ENCODE measurements at regions not wholly inside any gene's neighbourhood (a gene's known extent, or its start where the extent isn't known, plus 50 kb on each side); places are given as distances from the start of the nearest gene placed in this dataset.
"Not testable (repeated sequence)": the region's sequence is repeated elsewhere in the genome, so short reads cannot be mapped to it uniquely, and the experiment has no call there.

- not testable (repeated sequence) for H3K9me3 ChIP-seq (ENCODE audit: control insufficient read depth, low read depth, low read length); H3K4me3 ChIP-seq (ENCODE audit: low read length); H3K4me1 ChIP-seq (ENCODE audit: control insufficient read depth, insufficient read depth, low read length); H3K27ac ChIP-seq (ENCODE audit: low read length); H3K36me3 ChIP-seq (ENCODE audit: control insufficient read depth, insufficient read depth, low read length); H3K27me3 ChIP-seq (ENCODE audit: control insufficient read depth, insufficient read depth, low read length); DNase-seq
These were observed 169.2 kb downstream of the GOLGA6L6 start for GRCh38 chr15:20372416-20372815.

GRCh38 chr15:20369500-20369899 lies 172.1 kb downstream of the GOLGA6L6 start:
- Histone ChIP-seq H3K27me3 (ENCODE audit: control insufficient read depth, insufficient read depth, low read length) (no peaks in the 10 kb centered on the region), H3K36me3 (ENCODE audit: control insufficient read depth, insufficient read depth, low read length) (no peaks in the 10 kb centered on the region), H3K4me3 (ENCODE audit: low read length) (no peak overlapping the region), H3K27ac (ENCODE audit: low read length) (no peak overlapping the region), H3K9me3 (ENCODE audit: control insufficient read depth, low read depth, low read length) (peaks cover 5% of the 10 kb centered on the region), H3K4me1 (ENCODE audit: control insufficient read depth, insufficient read depth, low read length) (no peaks in the 10 kb centered on the region)
- DNase-seq, result no peak
- WGBS (ENCODE audit: insufficient coverage, low lambda C conversion rate), result 71% methylated on average over 3 of the region's 3 CpGs

- Histone ChIP-seq H3K27ac (ENCODE audit: low read length) (no peak overlapping the region), H3K27me3 (ENCODE audit: control insufficient read depth, insufficient read depth, low read length) (no peaks in the 10 kb centered on the region), H3K4me1 (ENCODE audit: control insufficient read depth, insufficient read depth, low read length) (no peaks in the 10 kb centered on the region), H3K36me3 (ENCODE audit: control insufficient read depth, insufficient read depth, low read length) (no peaks in the 10 kb centered on the region), H3K4me3 (ENCODE audit: low read length) (no peak overlapping the region), H3K9me3 (ENCODE audit: control insufficient read depth, low read depth, low read length) (peaks cover 5% of the 10 kb centered on the region)
- no peak for DNase-seq
- 10% methylated on average over 1 of the region's 1 CpG for WGBS (ENCODE audit: insufficient coverage, low lambda C conversion rate)
These were observed 172.6 kb downstream of the GOLGA6L6 start for GRCh38 chr15:20368974-20369373.

- H3K27ac ChIP-seq (ENCODE audit: low read length), result no peak overlapping the region
- 50% methylated on average over 1 of the region's 2 CpGs for WGBS (ENCODE audit: insufficient coverage, low lambda C conversion rate)
- no peak for DNase-seq
- H3K4me1 ChIP-seq (ENCODE audit: control insufficient read depth, insufficient read depth, low read length), result no peaks in the 10 kb centered on the region
- H3K9me3 ChIP-seq (ENCODE audit: control insufficient read depth, low read depth, low read length), result no peaks in the 10 kb centered on the region
- no peaks in the 10 kb centered on the region for H3K27me3 ChIP-seq (ENCODE audit: control insufficient read depth, insufficient read depth, low read length)
- no peaks in the 10 kb centered on the region for H3K36me3 ChIP-seq (ENCODE audit: control insufficient read depth, insufficient read depth, low read length)
- no peak overlapping the region for H3K4me3 ChIP-seq (ENCODE audit: low read length)
These were observed 174.5 kb downstream of the GOLGA6L6 start for GRCh38 chr15:20367093-20367492.

- not testable (repeated sequence) for H3K4me3 ChIP-seq (ENCODE audit: low read length); H3K36me3 ChIP-seq (ENCODE audit: control insufficient read depth, insufficient read depth, low read length); H3K9me3 ChIP-seq (ENCODE audit: control insufficient read depth, low read depth, low read length); H3K4me1 ChIP-seq (ENCODE audit: control insufficient read depth, insufficient read depth, low read length); H3K27ac ChIP-seq (ENCODE audit: low read length); H3K27me3 ChIP-seq (ENCODE audit: control insufficient read depth, insufficient read depth, low read length); DNase-seq
- WGBS (ENCODE audit: insufficient coverage, low lambda C conversion rate), result 71% methylated on average over 3 of the region's 5 CpGs
These were observed 178.0 kb downstream of the GOLGA6L6 start for GRCh38 chr15:20363591-20363990.

GRCh38 chr15:20361091-20361490 lies 180.5 kb downstream of the GOLGA6L6 start:
- Histone ChIP-seq H3K4me1 (ENCODE audit: control insufficient read depth, insufficient read depth, low read length) (no peaks in the 10 kb centered on the region), H3K9me3 (ENCODE audit: control insufficient read depth, low read depth, low read length) (peaks cover 28% of the 10 kb centered on the region), H3K36me3 (ENCODE audit: control insufficient read depth, insufficient read depth, low read length) (no peaks in the 10 kb centered on the region), H3K4me3 (ENCODE audit: low read length) (no peak overlapping the region), H3K27me3 (ENCODE audit: control insufficient read depth, insufficient read depth, low read length) (no peaks in the 10 kb centered on the region), H3K27ac (ENCODE audit: low read length) (no peak overlapping the region)
- no peak for DNase-seq

- Histone ChIP-seq H3K27ac (ENCODE audit: low read length) (no peak overlapping the region), H3K27me3 (ENCODE audit: control insufficient read depth, insufficient read depth, low read length) (no peaks in the 10 kb centered on the region), H3K4me3 (ENCODE audit: low read length) (no peak overlapping the region), H3K9me3 (ENCODE audit: control insufficient read depth, low read depth, low read length) (peaks cover 38% of the 10 kb centered on the region), H3K4me1 (ENCODE audit: control insufficient read depth, insufficient read depth, low read length) (no peaks in the 10 kb centered on the region), H3K36me3 (ENCODE audit: control insufficient read depth, insufficient read depth, low read length) (no peaks in the 10 kb centered on the region)
- DNase-seq, result no peak
- 64% methylated on average over 5 of the region's 17 CpGs for WGBS (ENCODE audit: insufficient coverage, low lambda C conversion rate)
These were observed 182.7 kb downstream of the GOLGA6L6 start for GRCh38 chr15:20358779-20359414.

- H3K27ac ChIP-seq (ENCODE audit: low read length), result no peak overlapping the region
- H3K9me3 ChIP-seq (ENCODE audit: control insufficient read depth, low read depth, low read length), result peaks cover 39% of the 10 kb centered on the region
- no peaks in the 10 kb centered on the region for H3K4me1 ChIP-seq (ENCODE audit: control insufficient read depth, insufficient read depth, low read length)
- H3K4me3 ChIP-seq (ENCODE audit: low read length), result no peak overlapping the region
- H3K36me3 ChIP-seq (ENCODE audit: control insufficient read depth, insufficient read depth, low read length), result no peaks in the 10 kb centered on the region
- no peaks in the 10 kb centered on the region for H3K27me3 ChIP-seq (ENCODE audit: control insufficient read depth, insufficient read depth, low read length)
- DNase-seq, result no peak
- no CpG with 5 or more reads among the region's 28 CpGs for WGBS (ENCODE audit: insufficient coverage, low lambda C conversion rate)
These were observed 183.4 kb downstream of the GOLGA6L6 start for GRCh38 chr15:20358066-20358778.

GRCh38 chr15:20357481-20358065 lies 184.0 kb downstream of the GOLGA6L6 start:
- no peak overlapping the region for H3K4me3 ChIP-seq (ENCODE audit: low read length)
- H3K27me3 ChIP-seq (ENCODE audit: control insufficient read depth, insufficient read depth, low read length), result no peaks in the 10 kb centered on the region
- H3K27ac ChIP-seq (ENCODE audit: low read length), result no peak overlapping the region
- no peak for DNase-seq
- H3K9me3 ChIP-seq (ENCODE audit: control insufficient read depth, low read depth, low read length), result peaks cover 43% of the 10 kb centered on the region
- H3K36me3 ChIP-seq (ENCODE audit: control insufficient read depth, insufficient read depth, low read length), result no peaks in the 10 kb centered on the region
- no peaks in the 10 kb centered on the region for H3K4me1 ChIP-seq (ENCODE audit: control insufficient read depth, insufficient read depth, low read length)
- 94% methylated on average over 3 of the region's 17 CpGs for WGBS (ENCODE audit: insufficient coverage, low lambda C conversion rate)

GRCh38 chr15:20356911-20357480 lies 184.6 kb downstream of the GOLGA6L6 start:
- no CpG with 5 or more reads among the region's 18 CpGs for WGBS (ENCODE audit: insufficient coverage, low lambda C conversion rate)
- Histone ChIP-seq H3K4me1 (ENCODE audit: control insufficient read depth, insufficient read depth, low read length) (no peaks in the 10 kb centered on the region), H3K4me3 (ENCODE audit: low read length) (no peak overlapping the region), H3K9me3 (ENCODE audit: control insufficient read depth, low read depth, low read length) (peaks cover 49% of the 10 kb centered on the region), H3K27ac (ENCODE audit: low read length) (no peak overlapping the region), H3K27me3 (ENCODE audit: control insufficient read depth, insufficient read depth, low read length) (no peaks in the 10 kb centered on the region), H3K36me3 (ENCODE audit: control insufficient read depth, insufficient read depth, low read length) (no peaks in the 10 kb centered on the region)
- DNase-seq, result no peak

All from large intestine (tissue), 3 donors.